DND-41 (cell line): ENCODE measurements at regions not wholly inside any gene's neighbourhood (a gene's known extent, or its start where the extent isn't known, plus 50 kb on each side); places are given as distances from the start of the nearest gene placed in this dataset.

ENCODE experiments used
- ATAC-seq: fragments of 200-7000 bp; cut with Tn5 transposase; 3 replicates; pipeline ENCODE4 v1.9.1; 2021; ENCODE audit warnings: low read depth; ENCODE audit not compliant: insufficient read depth
- DNase-seq: peaks from one replicate; pipeline ENCODE4 v3.0.0-alpha.2; 2020
- H2AFZ ChIP-seq: 2 replicates; pipeline ENCODE4 v1.6.0; 2012; ENCODE audit warnings: low read depth, low read length
- H3K27ac ChIP-seq: 2 replicates; pipeline ENCODE4 v1.5.1; 2012; ENCODE audit warnings: low read length, inconsistent platforms
- H3K27me3 ChIP-seq: fragments of 200-600 bp; sonication (generic); 2 replicates; pipeline ENCODE4 v1.6.0; 2012; ENCODE audit warnings: low read length, mild to moderate bottlenecking, inconsistent platforms; ENCODE audit not compliant: insufficient read depth, poor library complexity
- H3K36me3 ChIP-seq: 2 replicates; pipeline ENCODE4 v1.5.1; 2012; ENCODE audit warnings: low read length, inconsistent platforms; ENCODE audit not compliant: insufficient read depth
- H3K4me1 ChIP-seq: 2 replicates; pipeline ENCODE4 v1.5.1; 2012; ENCODE audit warnings: mild to moderate bottlenecking, low read length; ENCODE audit not compliant: insufficient read depth
- H3K4me2 ChIP-seq: 2 replicates; pipeline ENCODE4 v1.6.0; 2012; ENCODE audit warnings: mild to moderate bottlenecking, moderate library complexity, low read length, inconsistent platforms; ENCODE audit not compliant: insufficient read depth
- H3K4me3 ChIP-seq, 2 experiments: fragments of 200-600 bp in 1 of 2; shearing (Covaris generic) in 1 of 2; 2 replicates each; pipeline ENCODE4 v1.5.1; 2012 to 2016; ENCODE audit warnings: inconsistent platforms in 2 of 2, low read length in 2 of 2, mild to moderate bottlenecking in 2 of 2, low read depth in 1 of 2, moderate library complexity in 1 of 2
- H3K79me2 ChIP-seq: 2 replicates; pipeline ENCODE4 v1.6.0; 2012; ENCODE audit warnings: low read length, inconsistent platforms; ENCODE audit not compliant: insufficient read depth
- H3K9ac ChIP-seq: 2 replicates; pipeline ENCODE4 v1.6.0; 2012; ENCODE audit warnings: low read depth, mild to moderate bottlenecking, inconsistent platforms, low read length, moderate library complexity
- H3K9me3 ChIP-seq: 2 replicates; pipeline ENCODE4 v1.5.1; 2012; ENCODE audit warnings: low read length, moderate library complexity, mild to moderate bottlenecking, inconsistent platforms; ENCODE audit not compliant: insufficient read depth, severe bottlenecking
- H4K20me1 ChIP-seq: 2 replicates; pipeline ENCODE4 v1.6.0; 2012; ENCODE audit warnings: low read length; ENCODE audit not compliant: insufficient read depth
- EZH2 ChIP-seq: IDR thresholded peaks from 3 replicates; pipeline ENCODE4 v1.6.1; 2012; ENCODE audit warnings: borderline replicate concordance, low read depth, mild to moderate bottlenecking, moderate library complexity, low read length, inconsistent platforms; ENCODE audit not compliant: severe bottlenecking
- TF ChIP-seq, protein P1 (sequence below): IDR thresholded peaks from 2 replicates; pipeline ENCODE4 v1.5.1; 2012; ENCODE audit warnings: borderline replicate concordance, low read length, moderate library complexity, mild to moderate bottlenecking; ENCODE audit not compliant: poor library complexity, severe bottlenecking; ENCODE audit errors: extremely low read depth

DNA sequence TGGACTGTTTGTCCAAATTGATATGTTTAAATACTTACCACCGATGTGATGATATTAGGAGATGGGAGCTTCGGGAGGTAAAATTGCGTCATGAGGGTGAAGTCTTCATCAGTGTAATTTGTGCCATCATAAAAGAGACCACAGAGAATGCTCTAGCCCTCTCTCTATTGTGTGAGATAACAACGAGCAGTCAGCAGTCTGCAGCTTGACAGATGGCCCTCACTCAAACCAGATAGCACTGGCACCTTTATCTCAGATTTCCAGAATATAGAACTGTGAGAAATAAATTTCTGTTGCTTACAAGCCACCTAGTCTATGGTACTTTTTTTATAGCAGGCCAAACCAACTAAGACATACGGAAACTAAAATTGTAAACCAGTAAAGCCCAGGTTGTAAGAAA lies 1718.9 kb upstream of the MIR17HG start:
- Histone ChIP-seq H2AFZ (no peak overlapping the region), H3K4me3 (no peak overlapping the region), H3K9me3 (no peaks in the 10 kb centered on the region), H3K4me1 (no peaks in the 10 kb centered on the region), H4K20me1 (no peaks in the 10 kb centered on the region), H3K27me3 (no peaks in the 10 kb centered on the region), H3K27ac (no peak overlapping the region), H3K79me2 (no peaks in the 10 kb centered on the region), H3K36me3 (no peaks in the 10 kb centered on the region), H3K9ac (no peak overlapping the region), H3K4me2 (no peak overlapping the region)
- DNase-seq (no peak), ATAC-seq (no peak)
- TF ChIP-seq EZH2 = no peak
- TF ChIP-seq, protein P1, sequence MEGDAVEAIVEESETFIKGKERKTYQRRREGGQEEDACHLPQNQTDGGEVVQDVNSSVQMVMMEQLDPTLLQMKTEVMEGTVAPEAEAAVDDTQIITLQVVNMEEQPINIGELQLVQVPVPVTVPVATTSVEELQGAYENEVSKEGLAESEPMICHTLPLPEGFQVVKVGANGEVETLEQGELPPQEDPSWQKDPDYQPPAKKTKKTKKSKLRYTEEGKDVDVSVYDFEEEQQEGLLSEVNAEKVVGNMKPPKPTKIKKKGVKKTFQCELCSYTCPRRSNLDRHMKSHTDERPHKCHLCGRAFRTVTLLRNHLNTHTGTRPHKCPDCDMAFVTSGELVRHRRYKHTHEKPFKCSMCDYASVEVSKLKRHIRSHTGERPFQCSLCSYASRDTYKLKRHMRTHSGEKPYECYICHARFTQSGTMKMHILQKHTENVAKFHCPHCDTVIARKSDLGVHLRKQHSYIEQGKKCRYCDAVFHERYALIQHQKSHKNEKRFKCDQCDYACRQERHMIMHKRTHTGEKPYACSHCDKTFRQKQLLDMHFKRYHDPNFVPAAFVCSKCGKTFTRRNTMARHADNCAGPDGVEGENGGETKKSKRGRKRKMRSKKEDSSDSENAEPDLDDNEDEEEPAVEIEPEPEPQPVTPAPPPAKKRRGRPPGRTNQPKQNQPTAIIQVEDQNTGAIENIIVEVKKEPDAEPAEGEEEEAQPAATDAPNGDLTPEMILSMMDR = no peak

DNA sequence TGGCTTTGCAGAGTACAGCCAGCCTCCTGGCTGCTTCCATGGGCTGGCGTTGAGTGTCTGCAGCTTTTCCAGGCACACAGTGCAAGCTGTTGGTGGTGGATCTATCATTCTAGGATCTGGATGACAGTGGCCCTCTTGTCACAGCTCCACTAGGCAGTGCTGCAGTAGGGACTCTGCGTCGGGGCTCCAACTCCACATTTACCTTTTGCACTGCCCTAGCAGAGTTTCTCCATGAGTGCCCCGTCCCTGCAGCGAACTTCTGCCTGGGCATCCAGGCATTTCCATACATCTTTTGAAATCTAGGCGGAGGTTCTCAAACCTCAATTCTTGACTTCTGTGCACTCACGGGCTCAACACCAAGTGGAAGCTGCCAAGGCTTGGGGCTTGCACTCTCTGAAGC lies 1697.3 kb upstream of the MIR17HG start:
- DNase-seq (no peak), ATAC-seq (no peak)
- Histone ChIP-seq H3K9me3 (no peaks in the 10 kb centered on the region), H3K36me3 (no peaks in the 10 kb centered on the region), H3K4me3 (no peak overlapping the region), H3K4me2 (no peak overlapping the region), H3K79me2 (no peaks in the 10 kb centered on the region), H3K9ac (no peak overlapping the region), H4K20me1 (no peaks in the 10 kb centered on the region), H3K27me3 (no peaks in the 10 kb centered on the region), H3K4me1 (no peaks in the 10 kb centered on the region), H3K27ac (no peak overlapping the region), H2AFZ (no peak overlapping the region)
- TF ChIP-seq, protein P1 = no peak
- no peak for TF ChIP-seq EZH2

DNA sequence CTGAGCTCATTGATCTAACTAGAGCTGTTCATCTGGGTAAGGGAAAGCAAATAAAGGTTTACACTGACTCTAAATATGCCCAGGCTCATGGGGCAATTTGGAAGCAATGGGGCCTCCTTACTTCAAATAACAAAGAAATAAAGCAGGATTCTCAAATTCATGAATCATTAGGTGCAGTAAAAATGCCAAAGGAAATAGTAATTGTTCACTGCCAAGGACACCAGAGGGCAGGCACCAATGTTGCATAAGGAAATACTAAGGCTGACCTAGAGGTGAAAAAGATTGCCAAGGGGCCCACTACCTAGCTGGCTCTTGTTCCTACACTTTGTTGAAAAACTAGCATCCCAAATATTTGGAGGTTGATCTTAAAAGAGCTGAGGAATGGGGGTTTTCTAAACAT lies 1686.7 kb upstream of the MIR17HG start:
- Histone ChIP-seq H3K4me3 (no peak overlapping the region), H2AFZ (no peak overlapping the region), H3K27ac (no peak overlapping the region), H3K4me2 (no peak overlapping the region), H3K9ac (no peak overlapping the region), H3K27me3 (no peaks in the 10 kb centered on the region), H3K4me1 (no peaks in the 10 kb centered on the region), H3K79me2 (no peaks in the 10 kb centered on the region), H3K9me3 (peaks cover 4% of the 10 kb centered on the region), H4K20me1 (no peaks in the 10 kb centered on the region), H3K36me3 (no peaks in the 10 kb centered on the region)
- no peak for DNase-seq
- TF ChIP-seq, protein P1 = no peak
- TF ChIP-seq EZH2 = no peak
- no peak for ATAC-seq

DNA sequence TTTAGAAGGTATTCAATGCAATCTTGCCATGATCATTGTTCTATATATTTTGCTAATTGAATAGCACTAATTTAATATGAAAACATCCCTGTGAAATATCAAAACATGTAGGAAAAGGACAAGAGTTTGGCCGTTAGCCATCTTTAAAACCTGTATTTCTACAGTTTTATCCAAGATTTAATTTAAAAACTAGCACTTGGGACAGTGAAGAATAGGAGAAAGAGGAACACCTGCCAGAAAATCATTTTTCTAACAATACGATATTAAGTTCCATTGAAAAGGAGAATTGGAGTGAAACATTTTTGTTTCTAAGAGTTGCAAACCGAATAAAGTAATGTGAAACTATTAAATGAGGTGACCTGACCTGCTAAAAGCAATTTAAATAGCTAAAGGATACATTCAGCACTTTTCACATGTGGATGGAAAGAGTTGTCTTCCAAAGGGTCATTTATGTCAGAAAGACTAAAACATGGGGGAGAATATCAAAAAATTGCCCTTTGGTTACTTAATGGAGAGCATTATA lies 1673.6 kb upstream of the MIR17HG start:
- no peaks in the 10 kb centered on the region for H3K79me2 ChIP-seq
- no peaks in the 10 kb centered on the region for H3K9me3 ChIP-seq
- TF ChIP-seq, protein P1 = no peak
- no peak for TF ChIP-seq EZH2
- ATAC-seq (no peak), DNase-seq (no peak)
- H3K9ac ChIP-seq = no peak overlapping the region
- no peaks in the 10 kb centered on the region for H3K36me3 ChIP-seq
- H3K4me2 ChIP-seq = no peak overlapping the region
- H3K27me3 ChIP-seq = no peaks in the 10 kb centered on the region
- no peak overlapping the region for H3K4me3 ChIP-seq
- no peaks in the 10 kb centered on the region for H4K20me1 ChIP-seq
- no peaks in the 10 kb centered on the region for H3K4me1 ChIP-seq
- no peak overlapping the region for H3K27ac ChIP-seq
- H2AFZ ChIP-seq = no peak overlapping the region
